CMK (cell line): ENCODE measurements at regions not wholly inside any gene's neighbourhood (a gene's known extent, or its start where the extent isn't known, plus 50 kb on each side); places are given as distances from the start of the nearest gene placed in this dataset.

Source experiments
- DNase-seq: peaks from one replicate; pipeline ENCODE4 v3.0.0-alpha.2; 2010; ENCODE audit warnings: low read depth

DNA sequence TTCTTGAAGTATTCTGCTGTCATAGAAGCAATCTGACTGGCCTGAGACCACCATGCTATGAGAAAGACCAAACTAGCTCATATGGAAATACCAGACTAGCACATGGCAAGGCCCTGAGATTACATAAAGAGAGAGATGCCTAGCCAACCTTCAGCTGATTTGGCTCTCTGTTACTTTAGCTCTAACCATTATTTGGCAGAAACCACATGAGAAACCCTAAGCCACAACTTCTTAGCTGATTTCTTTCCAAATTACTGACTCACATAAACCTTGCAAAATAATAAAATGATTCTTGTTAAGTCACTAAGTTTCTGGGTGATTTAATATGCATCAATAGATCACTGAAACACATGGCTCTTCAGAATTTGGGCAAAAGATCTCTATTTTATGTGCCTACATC is 295.0 kb upstream of the ZNF521 start:
- no peak for DNase-seq

DNA sequence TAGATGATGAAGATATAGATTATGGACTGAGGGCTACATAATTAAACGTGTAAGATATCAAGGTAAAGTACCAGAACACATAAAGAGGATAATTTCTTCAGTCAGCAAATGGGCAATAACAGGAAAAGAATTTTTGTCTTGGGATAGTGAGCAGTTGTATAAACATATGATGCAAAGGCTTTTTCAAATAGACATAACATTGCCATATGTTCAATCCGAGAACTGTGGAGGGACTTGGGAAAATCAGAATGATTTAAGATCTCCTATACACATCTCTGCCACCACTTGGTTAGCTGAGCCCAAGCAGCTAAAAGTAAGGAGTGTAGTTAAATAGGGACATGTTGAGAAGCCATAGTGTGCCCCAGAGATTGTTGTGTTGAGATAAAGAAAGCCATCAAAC is 287.6 kb upstream of the ZNF521 start:
- DNase-seq, result no peak

DNA sequence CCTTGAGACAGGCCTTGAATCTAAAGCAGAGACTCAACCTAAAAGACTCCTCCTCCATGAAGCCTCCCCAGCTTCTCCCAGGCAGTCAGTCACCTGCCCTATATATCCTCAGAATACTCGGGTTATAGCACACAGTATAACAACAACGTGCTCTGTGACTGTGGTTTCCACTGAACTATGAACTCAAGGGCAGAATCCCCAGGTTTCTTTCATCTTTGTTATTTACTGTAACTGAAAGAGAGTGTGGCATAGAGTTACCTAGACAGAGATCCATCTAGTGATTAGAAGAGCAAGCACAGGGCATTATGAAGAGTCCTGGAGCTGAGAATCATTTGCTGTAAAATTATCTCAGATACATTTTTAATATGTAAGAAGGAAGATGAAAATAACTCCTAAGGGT is 281.6 kb upstream of the ZNF521 start:
- DNase-seq, result no peak

DNA sequence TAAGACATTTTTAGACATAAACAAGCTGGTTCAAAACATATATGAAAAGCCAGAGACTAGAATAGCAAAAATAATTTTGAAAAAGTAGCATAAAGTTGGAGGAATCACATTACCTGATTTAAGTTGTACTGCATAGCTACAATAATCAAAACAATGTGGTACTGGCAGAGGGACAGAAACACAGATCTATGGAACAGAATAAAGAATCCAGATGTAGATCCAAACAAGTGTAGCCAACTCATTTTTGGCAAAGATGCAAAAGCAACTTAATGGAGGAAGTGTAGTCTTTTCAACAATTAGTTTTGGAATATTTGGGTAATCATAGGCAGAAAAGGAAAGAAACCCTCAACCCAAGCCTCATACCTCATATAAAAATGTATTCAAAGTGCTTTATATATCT is 278.7 kb upstream of the ZNF521 start:
- no peak for DNase-seq

DNA sequence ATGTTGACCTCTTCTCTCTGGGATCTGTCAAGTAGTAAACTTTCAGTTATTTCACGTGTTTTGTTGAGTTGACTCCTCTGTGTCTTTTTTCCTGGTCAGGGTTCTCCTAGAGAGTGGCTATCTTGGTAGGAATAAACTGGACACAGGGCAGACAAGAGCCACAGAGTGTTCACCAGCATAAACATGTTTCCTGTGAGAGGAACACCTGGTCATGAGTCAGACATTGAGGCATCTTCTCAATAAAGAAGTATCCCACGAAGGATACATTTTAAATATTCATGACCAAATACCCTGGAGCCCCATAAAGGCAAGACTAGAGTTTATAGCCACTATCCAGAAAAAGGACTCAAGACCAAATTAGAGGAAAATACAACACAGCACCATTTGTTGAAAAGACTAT is 269.7 kb upstream of the ZNF521 start:
- no peak for DNase-seq

DNA sequence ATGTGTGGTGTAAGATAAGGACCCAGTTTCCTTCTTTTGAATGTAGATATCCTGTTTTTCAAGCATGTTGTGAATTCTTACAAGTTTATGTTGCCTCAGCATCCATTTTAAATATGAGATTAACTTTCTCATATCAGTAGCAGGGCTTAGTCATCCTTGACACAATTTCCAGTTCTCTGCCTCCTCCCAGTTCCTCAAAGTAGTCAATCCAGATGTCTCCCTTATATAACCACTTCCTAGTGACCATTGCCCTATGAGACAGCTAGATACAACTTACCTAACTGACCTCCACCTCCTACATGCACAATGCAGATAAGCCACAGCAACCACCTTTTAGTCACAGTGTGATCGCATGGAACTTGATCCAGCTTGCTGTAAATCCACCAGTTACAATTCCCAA is 269.2 kb upstream of the ZNF521 start:
- DNase-seq, result no peak

DNA sequence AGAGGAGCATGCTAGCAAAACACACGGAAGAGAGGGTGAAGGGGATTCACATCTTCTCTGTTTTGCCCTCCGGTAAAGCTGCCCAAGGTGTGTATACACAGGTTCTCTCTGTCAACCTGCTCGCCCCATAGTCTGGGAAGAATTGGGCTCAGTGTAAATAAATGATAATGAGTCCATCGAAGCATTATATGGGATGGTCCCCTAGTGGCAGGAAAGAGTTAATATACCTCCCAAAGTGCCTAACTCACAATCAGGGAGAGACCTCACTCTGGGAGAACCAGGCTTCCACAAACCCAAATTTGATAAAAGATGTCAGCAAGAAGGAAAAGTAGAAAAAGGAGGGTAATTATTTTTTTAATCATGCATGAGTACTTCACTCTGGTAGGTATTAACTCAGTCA is 262.2 kb upstream of the ZNF521 start:
- DNase-seq, result no peak

DNA sequence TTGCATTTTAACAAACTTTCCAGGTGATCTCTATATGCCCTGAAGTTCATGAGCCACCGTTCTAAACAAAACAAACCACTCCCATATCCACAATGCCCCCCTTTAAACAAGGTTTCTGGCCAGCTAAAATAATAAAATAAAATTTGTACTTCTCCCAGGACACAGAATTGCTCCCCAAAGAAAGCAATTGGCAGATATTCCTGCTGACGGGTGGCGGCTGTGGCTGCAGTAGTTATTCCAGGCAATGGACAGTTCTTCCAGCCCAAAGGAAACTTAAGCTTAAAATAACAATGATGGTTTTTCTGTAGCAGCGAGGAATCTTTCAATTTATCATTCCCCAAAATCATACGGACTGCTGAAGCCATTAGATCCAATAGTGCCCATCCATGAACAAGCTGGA is 260.5 kb upstream of the ZNF521 start:
- no peak for DNase-seq

DNA sequence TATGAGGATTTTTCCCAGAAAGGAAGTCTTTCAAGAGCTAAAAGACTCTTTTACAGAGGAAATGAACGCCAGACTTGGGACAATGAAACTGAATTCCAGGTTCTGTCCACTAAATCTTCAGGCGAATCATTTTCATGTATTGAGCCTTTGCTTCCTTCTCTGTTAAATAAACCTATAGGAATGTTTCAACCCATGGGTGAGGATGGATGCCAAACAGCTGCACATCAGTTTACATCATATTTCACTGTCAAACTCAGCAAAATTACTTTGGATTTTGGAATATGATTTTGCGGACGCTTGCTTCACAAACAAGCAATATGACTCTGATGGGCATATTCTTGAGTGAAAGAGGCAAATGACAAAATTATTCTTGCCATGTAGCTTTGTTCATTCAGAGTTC is 256.1 kb upstream of the ZNF521 start:
- DNase-seq, result no peak

DNA sequence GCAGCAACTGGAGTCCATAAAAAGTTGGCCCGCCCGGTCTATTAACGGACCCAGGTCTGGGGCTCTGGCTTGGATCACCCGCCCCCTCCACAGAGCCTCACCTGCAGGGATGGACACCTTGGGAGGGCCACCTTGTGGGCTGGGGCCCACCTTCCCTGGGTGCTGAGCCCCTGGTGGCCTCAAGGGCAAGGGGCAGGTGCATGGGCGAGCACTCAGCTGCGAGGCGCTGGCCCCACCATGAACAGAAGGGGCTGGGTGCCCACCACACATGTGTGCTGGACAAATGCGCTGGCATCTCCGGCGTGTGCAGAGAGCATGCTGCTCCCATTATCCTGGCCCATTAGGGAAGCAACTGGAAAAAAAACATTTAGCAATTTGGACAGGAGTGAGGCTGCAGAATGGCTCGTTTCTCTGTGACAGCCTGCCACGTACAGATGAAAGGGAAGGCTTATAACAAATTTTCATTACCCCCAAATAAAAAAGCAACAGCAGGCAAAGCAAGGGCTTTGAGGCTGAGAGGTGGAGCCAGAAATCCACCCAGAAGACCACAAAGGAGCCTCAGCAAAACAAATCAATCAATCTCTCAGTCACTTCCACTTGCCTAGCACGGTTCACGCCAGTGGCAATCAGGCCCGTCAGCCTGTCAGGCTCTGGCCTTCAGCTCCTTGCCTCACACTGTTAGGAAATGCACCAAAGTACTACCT is 253.1 kb upstream of the ZNF521 start:
- DNase-seq, result no peak

DNA sequence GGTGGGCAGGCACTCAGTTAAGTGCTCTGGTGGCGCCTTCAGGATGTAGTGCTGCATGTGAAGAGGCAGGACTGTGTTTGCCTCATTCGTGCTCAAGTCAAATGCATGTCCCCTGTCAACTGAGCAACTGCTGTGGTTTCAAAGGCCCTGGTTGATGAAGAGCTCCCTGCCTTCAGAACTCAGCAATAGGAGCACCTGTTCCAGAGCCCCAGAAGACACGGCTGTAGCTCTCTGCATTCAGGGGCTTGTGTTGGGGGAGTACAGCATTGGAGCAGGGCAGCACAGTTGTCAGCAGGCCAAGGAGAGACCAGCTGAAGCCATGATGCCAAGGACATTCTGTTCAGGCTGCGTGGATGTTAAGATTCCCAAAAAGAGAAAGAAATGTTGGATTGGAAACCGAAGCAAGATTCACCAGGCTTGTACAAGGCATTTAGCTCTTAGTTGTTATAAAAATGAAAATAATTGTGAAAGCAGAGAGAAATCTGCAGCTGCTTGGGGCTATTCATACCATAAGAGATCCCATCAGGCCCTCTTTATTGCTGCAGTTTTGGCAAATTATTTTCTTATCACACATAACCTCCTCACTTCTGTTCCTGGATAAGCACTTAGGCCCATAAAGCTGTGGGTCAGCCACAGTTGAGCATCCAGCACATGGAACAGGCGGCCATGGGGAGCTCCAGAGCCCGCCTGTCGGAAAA is 252.4 kb upstream of the ZNF521 start:
- no peak for DNase-seq

DNA sequence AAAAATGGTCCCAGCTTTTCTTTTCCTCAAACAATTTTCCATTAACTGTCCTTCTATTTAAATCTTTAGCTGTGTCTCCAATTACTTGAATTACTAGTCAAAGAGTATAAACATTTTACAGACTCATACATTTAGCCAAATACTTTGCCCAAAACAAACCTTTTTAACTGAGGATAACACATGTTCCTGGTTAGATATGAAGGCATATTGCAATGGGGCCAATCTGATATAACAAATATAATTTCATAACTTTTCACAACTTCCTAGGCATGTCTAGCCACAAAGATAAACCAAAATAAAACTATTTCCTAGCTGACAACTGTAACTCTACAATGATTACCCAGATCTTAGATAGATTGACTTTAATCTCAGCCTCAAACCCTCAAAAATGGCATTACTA is 247.5 kb upstream of the ZNF521 start:
- DNase-seq, result no peak

DNA sequence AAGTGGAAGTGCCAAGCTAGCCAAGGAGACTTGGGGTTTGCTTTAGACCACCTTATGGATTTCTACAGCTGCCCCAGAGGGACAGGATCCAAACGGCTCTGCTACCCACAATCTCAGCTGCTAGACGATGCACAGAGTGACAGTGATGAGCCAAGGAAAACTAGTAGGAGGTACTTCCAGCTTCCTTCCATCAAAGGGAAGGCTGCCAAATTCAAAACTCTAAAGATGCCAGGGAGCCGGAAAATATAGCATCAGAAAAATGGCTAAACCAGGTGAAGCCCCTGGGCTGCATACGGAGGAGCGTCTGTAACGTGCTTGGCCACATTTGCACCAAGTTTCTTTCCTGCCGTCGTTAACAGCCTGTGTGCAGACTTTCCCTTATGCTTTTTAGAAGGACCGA is 245.5 kb upstream of the ZNF521 start:
- no peak for DNase-seq

DNA sequence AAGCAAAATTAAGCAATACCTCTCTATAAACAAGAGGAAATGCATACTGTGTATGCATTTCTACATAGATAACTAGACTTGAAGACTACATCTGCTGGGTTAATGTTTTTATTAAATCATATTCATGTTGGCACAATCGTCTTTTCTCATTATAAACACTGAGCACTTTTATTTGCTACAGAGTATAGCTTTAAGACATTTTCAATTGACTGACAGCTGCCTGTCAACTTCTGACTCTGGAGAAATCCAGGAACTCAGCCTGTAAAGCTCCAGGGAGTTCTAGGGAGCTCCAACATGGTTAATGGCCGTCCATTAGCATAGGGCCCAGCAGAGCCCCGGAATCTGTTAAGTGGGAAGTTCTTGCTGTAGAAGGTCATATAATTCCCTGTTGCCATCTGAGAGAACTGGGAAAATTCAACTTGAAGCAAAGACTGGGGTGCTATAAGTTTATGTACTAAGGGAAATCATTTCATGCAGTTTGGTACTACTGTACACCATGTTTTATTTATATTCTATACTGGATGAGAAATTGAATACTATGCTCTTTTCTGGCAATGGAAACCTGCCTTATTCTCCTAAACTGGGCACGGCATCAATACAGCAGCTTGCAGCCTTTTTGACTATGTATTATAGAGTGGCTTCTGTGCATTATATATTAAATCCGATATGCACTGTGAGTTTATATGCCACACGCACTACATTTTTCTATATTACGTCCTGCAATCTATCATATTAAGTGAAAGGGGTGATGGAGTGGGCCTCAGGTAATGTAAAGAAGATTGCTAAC is 243.5 kb upstream of the ZNF521 start:
- no peak for DNase-seq

DNA sequence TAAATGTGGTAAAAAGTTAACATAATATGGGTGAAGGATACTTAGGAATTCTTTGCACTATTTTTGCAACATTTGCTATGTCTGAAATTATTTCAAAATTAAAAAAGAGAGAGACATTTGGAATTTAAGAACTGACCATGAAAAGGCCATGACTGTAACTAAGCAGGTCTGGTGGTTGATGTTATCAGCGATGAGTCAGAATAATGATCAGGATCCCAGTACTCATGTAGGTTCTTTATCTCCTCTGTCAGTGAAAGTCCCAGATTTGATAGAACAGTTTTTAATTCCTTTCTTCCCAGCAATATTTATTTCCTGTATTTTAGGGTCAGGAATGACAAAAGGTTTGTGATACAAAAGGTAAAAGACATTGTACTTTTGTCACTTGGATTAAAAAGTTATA is 242.4 kb upstream of the ZNF521 start:
- DNase-seq, result no peak

DNA sequence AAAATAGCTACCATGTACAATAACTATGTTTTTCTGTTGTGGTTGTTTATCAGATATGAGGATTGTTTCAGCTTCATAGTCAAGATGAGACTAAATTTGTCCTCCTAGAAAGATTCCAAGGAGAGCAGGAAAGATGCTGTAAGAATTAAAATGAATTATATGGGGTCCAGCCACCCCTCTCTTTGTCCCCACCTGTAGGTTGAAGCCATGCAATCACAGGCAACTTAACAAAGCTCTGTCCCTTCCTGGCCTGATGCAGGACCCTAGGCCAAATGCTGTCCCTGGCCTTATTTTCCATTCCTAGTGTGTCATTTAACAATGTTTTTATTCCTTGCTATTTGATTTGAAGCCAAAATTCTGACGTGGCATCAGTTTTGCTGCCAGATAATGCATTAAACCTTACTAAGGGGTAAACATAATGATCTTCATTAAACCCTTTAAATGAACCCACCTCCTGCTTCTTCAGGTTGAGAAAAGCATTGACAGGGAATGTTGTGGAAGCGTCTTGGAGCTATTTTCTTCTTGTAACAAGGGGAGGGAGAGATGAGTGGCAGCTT is 240.9 kb upstream of the ZNF521 start:
- DNase-seq, result no peak

DNA sequence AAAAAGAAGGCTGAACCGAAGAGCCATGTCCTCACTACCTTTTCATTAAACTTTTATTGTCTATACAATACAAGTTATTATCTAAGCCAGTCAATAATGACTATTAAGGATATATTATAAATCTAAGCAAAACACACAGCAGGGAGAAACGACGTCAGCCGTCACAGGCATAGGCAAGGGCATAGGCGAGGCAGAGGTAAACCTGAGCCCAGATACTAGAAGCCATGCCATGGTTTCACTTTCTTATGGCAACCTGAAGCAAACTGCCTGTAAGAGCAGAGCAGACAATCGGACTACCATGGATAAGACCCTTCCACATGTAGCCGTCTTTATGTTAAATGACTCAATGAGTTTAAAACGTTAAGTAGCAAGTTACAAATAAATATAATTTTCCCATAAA is 238.5 kb upstream of the ZNF521 start:
- no peak for DNase-seq

DNA sequence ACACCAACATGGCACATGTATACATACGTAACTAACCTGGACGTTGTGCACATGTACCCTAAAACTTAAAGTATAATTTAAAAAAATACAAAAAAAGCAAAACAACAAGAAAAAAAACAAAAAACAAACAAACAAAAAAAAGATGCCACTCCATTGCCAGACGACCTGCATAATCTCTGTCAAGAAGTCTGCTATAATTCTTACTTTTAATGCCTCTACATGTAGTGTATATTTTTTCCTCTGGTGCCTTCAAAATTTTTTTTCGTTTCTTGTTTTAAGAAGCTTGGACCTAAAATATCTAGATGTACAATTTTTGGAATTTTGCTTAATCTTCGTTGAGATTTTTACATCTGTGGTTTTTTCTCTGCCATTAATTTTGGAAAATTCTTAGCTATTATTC is 235.6 kb upstream of the ZNF521 start:
- DNase-seq, result no peak

DNA sequence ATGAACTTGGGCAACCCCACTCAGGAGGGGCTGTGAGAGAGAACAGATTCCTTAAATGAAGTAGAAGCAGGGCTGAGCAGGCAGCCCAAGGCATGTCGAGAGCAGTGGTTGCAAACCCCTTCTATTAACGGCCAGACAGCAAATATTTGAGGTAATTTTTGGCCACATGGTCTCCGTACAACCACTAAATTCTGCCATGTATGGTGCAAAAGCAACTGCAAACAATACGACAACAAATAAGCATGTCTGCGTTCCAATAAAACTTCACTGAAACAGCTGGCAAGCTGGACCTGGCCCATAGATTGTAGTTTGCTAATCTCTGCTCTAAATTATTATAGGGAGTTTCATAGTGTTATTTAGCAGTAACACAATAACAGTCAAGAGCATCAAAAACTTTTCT is 217.0 kb upstream of the ZNF521 start:
- DNase-seq, result no peak

DNA sequence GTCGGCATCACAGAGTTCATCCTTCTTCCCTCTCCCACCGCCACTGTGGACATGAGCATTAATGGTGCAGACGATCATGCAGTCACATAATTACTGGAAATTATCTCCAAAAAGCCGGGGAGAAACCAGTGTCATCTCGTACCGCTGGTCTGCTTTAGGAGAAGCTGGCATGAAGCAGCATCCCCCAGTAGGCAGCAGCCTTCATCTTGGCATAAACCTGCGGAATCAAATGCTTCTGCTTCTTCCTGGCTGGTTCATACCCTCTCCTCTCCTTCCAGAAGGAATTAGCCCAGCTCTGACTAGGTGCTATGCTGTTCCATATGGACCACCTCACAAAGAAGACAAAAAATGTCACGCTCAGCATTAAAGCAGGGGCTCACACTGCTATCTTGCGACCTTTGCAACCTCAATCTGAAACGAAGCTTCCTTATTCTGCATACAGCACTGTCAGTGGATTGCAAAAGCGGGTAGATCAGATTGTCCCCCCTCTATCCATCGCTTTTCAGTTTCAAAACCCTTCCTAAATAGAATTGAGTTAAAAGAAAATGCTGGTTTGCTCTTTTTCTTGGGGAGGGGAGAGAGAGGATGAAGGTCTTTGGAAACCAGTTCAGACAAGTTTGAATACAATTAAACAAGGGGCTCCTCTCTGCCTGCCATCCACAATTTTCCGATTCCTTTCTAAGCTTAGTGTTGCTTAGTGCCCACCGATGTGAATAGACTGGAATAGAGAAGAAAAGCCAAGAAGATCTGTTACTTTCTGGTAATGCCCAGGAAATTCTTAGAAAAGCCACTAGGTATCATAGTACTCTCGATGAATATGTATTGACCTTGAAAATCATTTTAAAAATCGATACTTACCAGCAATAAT is 212.1 kb upstream of the ZNF521 start:
- DNase-seq, result no peak

DNA sequence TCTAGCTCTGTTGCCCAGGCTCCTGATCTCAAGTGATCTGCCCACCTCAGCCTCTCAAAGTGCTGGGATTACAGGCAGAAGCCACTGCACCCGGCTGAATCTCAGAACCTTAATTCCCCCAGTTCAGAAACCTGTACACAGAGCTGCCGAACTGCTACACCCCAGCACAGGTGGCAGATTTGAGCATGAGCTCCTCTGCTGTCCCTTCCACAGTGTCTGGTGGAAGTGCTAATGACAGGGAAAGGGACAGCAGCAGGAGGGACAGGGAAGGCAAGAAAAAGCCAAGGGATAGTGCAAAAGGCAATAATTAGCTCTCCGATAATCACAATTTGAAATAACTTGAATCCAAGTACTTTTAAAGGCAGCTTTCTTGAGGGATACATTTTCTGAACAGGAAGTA is 211.4 kb upstream of the ZNF521 start:
- DNase-seq, result no peak

DNA sequence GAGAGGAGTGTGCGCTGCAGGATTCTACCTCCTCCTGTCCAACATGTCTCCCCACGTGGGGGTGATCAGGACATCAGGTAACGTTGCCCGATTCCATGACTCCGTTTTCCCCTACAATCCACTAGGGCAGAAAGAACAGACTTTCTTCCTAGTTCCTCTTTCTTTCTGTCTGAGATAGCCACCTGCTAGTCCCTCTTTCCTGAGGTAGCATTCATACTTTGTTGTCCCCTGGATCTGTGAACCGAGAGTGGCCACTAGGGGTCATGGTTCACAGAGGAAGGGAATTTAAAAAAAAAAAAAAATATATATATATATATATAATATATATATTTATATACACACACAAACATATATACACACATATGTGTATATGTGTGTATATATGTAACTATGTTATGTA is 210.0 kb upstream of the ZNF521 start:
- DNase-seq, result peak; percentile 22
